Daoy (cell line): ENCODE measurements at regions not wholly inside any gene's neighbourhood (a gene's known extent, or its start where the extent isn't known, plus 50 kb on each side); places are given as distances from the start of the nearest gene placed in this dataset.
"Not testable (repeated sequence)": the region's sequence is repeated elsewhere in the genome, so short reads cannot be mapped to it uniquely, and the experiment has no call there.

Experiments
- DNase-seq: peaks from one replicate; pipeline ENCODE4 v3.0.0-alpha.2; 2015; ENCODE audit warnings: low read depth

DNA sequence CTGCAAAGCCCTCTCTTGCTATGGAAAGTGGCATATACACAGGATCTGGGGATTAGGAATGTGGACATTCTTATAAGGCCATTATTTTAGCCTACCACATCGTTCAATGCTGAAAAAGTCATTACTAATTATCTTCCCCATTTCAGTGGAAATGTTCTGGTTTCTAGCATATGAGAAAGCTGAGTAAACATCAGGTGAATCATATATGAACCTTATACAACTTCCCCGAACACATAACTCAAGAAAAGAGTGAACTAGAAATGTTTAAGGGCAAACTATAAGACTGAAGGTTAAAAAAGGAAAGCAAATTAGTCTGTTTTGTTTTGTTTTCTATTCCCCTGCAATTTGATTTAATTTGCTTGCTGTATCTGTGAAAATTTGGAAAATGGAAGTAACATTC, 62.5 kb upstream of the SEC22B start:
- DNase-seq = not testable (repeated sequence)

GRCh38 chr1:120233661-120234018, 57.3 kb upstream of the SEC22B start:
- not testable (repeated sequence) for DNase-seq

- DNase-seq = not testable (repeated sequence)
Observed at GRCh38 chr1:120232834-120233660, 56.7 kb upstream of the SEC22B start.

DNA sequence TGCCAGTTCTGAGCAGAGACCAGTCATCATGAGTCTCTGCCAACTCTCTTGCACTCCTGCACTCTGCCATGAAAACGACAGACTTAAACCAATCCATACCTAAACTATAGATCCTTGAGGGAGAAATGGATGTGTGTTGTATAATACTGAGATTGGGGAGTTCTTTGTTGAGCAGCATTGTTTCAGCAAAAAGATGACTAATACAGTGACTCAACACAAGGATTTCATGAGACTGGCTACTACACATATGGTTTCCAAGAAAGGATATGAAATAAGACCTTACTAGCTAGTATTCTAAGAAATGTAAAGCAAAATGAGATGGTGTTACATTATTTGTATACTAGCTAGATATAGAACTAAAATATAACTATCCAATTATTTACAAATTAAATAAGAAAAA, 53.5 kb upstream of the SEC22B start:
- DNase-seq = not testable (repeated sequence)
